Stimulated activated naive CD4-positive, alpha-beta T cell treated with Interleukin-2 at 50 U/mL for 16 hours (primary cell): ENCODE measurements at regions not wholly inside any gene's neighbourhood (a gene's known extent, or its start where the extent isn't known, plus 50 kb on each side); places are given as distances from the start of the nearest gene placed in this dataset.
"Not testable (repeated sequence)": the region's sequence is repeated elsewhere in the genome, so short reads cannot be mapped to it uniquely, and the experiment has no call there.

Experiments used
- DNase-seq: peaks from one replicate; lab custom pipeline; 2025; lab: John Stamatoyannopoulos, UW

GRCh38 chr2:62330959-62331358, 135.0 kb downstream of the B3GNT2 start:
- no peak for DNase-seq

GRCh38 chr2:62329797-62330196, 133.9 kb downstream of the B3GNT2 start:
- DNase-seq = no peak

GRCh38 chr2:62326735-62327134, 130.8 kb downstream of the B3GNT2 start:
- no peak for DNase-seq

GRCh38 chr2:62325398-62325797, 129.5 kb downstream of the B3GNT2 start:
- no peak for DNase-seq

- DNase-seq = no peak
Measured at GRCh38 chr2:62321380-62322289, 125.7 kb downstream of the B3GNT2 start.

- DNase-seq = no peak
Measured at GRCh38 chr2:62320657-62321357, 124.9 kb downstream of the B3GNT2 start.

- not testable (repeated sequence) for DNase-seq
Measured at GRCh38 chr2:62320137-62320536, 124.2 kb downstream of the B3GNT2 start.

- no peak for DNase-seq
Measured at GRCh38 chr2:62319070-62319469, 123.2 kb downstream of the B3GNT2 start.

- DNase-seq = no peak
Measured at GRCh38 chr2:62315476-62315875, 119.6 kb downstream of the B3GNT2 start.

GRCh38 chr2:62314291-62314690, 118.4 kb downstream of the B3GNT2 start:
- no peak for DNase-seq

- no peak for DNase-seq
Measured at GRCh38 chr2:62313449-62314227, 117.7 kb downstream of the B3GNT2 start.

- peak; percentile 12 for DNase-seq
Measured at GRCh38 chr2:62309465-62310091, 113.7 kb downstream of the B3GNT2 start.

- DNase-seq = no peak
Measured at GRCh38 chr2:62309081-62309464, 113.2 kb downstream of the B3GNT2 start.

- DNase-seq = no peak
Measured at GRCh38 chr2:62307469-62308389, 111.8 kb downstream of the B3GNT2 start.

GRCh38 chr2:62306751-62307468, 111.0 kb downstream of the B3GNT2 start:
- DNase-seq = peak; percentile 48

- peak; percentile 63 for DNase-seq
Measured at GRCh38 chr2:62305421-62306176, 109.7 kb downstream of the B3GNT2 start.

- peak; percentile 37 for DNase-seq
Measured at GRCh38 chr2:62304429-62305417, 108.8 kb downstream of the B3GNT2 start.

GRCh38 chr2:62303788-62304187, 107.9 kb downstream of the B3GNT2 start:
- DNase-seq = no peak
